ENCODE measurements at regions not wholly inside any gene's neighbourhood (a gene's known extent, or its start where the extent isn't known, plus 50 kb on each side); places are given as distances from the start of the nearest gene placed in this dataset.
"Not testable (repeated sequence)": the region's sequence is repeated elsewhere in the genome, so short reads cannot be mapped to it uniquely, and the experiment has no call there.

GRCh38 chrX:77264490-77264889 lies 182.7 kb upstream of the FGF16 start:
- TF ChIP-seq CTCF (IDR thresholded peaks at IDR 0.05; ENCODE audit: unreplicated experiment), result no peak
- H3K27me3 Mint-ChIP-seq (ENCODE audit: low read depth), result no peaks in the 10 kb centered on the region
- H3K4me3 Mint-ChIP-seq, result no peak overlapping the region
- H3K9me3 Mint-ChIP-seq, result peaks cover 71% of the 10 kb centered on the region
- no peaks in the 10 kb centered on the region for H3K4me1 Mint-ChIP-seq
- H3K27ac Mint-ChIP-seq, result no peak overlapping the region
- no peak for DNase-seq (ENCODE audit: low spot score in 2 of 2, unreplicated experiment in 2 of 2)
- H3K36me3 Mint-ChIP-seq, result no peaks in the 10 kb centered on the region

DNA sequence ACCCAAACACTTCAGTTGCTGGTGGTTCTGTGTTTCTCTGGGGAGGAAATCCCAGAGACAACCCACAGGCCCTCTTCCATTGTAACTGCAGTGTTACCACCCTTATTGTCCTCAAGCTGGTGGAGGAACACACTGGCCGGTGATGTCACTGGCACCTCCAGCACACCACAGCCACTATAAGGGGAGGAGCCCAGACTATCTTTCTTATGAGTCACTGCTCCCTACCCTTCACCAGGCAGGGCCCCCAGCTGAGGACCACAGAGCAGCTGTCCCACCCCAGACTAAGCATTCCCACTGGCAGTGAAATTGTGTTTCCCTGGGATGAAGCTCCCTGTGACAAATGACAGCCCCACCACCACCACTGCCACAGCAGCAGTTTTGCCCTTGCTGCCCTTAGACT lies 171.8 kb upstream of the FGF16 start:
- Mint-ChIP-seq H3K9me3 (peaks cover 61% of the 10 kb centered on the region), H3K4me1 (no peaks in the 10 kb centered on the region), H3K36me3 (no peaks in the 10 kb centered on the region), H3K27ac (no peak overlapping the region), H3K27me3 (ENCODE audit: low read depth) (no peaks in the 10 kb centered on the region), H3K4me3 (no peak overlapping the region)
- no peak for DNase-seq (ENCODE audit: low spot score in 2 of 2, unreplicated experiment in 2 of 2)
- TF ChIP-seq CTCF (IDR thresholded peaks at IDR 0.05; ENCODE audit: unreplicated experiment), result no peak

DNA sequence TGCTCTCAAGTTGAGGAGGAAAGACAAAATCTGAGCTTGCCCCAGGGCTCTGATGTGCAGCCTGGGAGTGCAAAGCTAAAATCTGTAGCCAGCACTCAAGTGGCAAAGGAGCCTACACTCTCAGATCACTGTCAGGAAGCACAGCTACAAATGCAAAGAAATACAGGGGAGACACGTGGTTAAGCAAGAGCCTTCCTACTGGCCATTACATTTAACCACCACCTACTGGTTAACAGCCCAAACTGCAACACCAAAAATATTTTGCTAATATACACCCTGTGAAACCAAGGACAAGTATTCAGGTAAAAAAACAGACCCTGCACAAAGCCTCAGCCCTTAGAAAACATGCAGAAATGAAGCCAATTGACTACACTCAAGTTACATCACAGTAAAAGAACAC lies 170.4 kb upstream of the FGF16 start:
- no peaks in the 10 kb centered on the region for H3K36me3 Mint-ChIP-seq
- no peaks in the 10 kb centered on the region for H3K27me3 Mint-ChIP-seq (ENCODE audit: low read depth)
- H3K9me3 Mint-ChIP-seq, result peaks cover 61% of the 10 kb centered on the region
- peak; percentile 33 for TF ChIP-seq CTCF (IDR thresholded peaks at IDR 0.05; ENCODE audit: unreplicated experiment)
- no peak overlapping the region for H3K27ac Mint-ChIP-seq
- H3K4me3 Mint-ChIP-seq, result no peak overlapping the region
- H3K4me1 Mint-ChIP-seq, result no peaks in the 10 kb centered on the region
- DNase-seq (ENCODE audit: low spot score in 2 of 2, unreplicated experiment in 2 of 2), result no peak

DNA sequence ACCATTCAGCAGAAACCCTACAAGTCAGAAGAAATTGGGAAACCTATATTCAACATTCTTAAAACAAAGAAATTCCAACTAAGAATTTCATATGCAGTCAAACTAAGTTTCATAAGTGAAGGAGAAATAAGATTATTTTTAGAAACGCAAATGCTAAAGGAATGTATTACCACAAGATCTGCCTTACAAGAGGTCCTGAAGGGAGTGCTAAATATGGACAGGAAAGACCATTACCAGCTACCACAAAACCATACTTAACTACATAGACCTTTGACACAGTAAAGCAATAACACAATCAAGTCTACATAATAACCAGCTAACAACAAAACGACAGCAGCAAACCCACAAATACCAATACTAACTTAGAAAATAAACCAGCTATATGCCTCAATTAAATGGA lies 169.3 kb upstream of the FGF16 start:
- peaks cover 57% of the 10 kb centered on the region for H3K9me3 Mint-ChIP-seq
- H3K4me1 Mint-ChIP-seq, result no peaks in the 10 kb centered on the region
- no peak for DNase-seq (ENCODE audit: low spot score in 2 of 2, unreplicated experiment in 2 of 2)
- TF ChIP-seq CTCF (IDR thresholded peaks at IDR 0.05; ENCODE audit: unreplicated experiment), result no peak
- no peak overlapping the region for H3K27ac Mint-ChIP-seq
- no peaks in the 10 kb centered on the region for H3K36me3 Mint-ChIP-seq
- no peak overlapping the region for H3K4me3 Mint-ChIP-seq
- H3K27me3 Mint-ChIP-seq (ENCODE audit: low read depth), result no peaks in the 10 kb centered on the region

DNA sequence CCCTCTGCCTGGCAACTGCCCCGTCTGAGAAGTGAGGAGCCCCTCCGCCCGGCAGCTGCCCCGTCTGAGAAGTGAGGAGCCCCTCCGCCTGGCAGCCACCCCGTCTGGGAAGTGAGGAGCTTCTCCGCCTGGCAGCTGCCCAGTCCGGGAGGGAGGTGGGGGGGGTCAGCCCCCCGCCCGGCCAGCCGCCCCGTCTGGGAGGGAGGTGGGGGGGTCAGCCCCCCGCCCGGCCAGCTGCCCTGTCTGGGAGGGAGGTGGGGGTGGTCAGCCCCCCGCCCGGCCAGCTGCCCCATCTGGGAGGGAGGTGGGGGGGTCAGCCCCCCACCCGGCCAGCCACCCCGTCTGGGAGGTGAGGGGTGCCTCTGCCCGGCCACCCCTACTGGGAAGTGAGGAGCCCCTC lies 167.8 kb upstream of the FGF16 start:
- peaks cover 62% of the 10 kb centered on the region for H3K9me3 Mint-ChIP-seq
- DNase-seq (ENCODE audit: low spot score in 2 of 2, unreplicated experiment in 2 of 2); H3K27ac Mint-ChIP-seq: not testable (repeated sequence)

GRCh38 chrX:77293331-77293995 lies 153.7 kb upstream of the FGF16 start:
- no peaks in the 10 kb centered on the region for H3K4me1 Mint-ChIP-seq
- H3K27ac Mint-ChIP-seq, result no peak overlapping the region
- DNase-seq (ENCODE audit: low spot score in 2 of 2, unreplicated experiment in 2 of 2), result no peak
- TF ChIP-seq CTCF (IDR thresholded peaks at IDR 0.05; ENCODE audit: unreplicated experiment), result no peak
- H3K27me3 Mint-ChIP-seq (ENCODE audit: low read depth), result no peaks in the 10 kb centered on the region
- no peak overlapping the region for H3K4me3 Mint-ChIP-seq
- peaks cover 39% of the 10 kb centered on the region for H3K9me3 Mint-ChIP-seq
- H3K36me3 Mint-ChIP-seq, result no peaks in the 10 kb centered on the region

More for the DNA sequence above, 167.8 kb upstream of the FGF16 start:
- H3K27me3 Mint-ChIP-seq (ENCODE audit: low read depth); H3K36me3 Mint-ChIP-seq; H3K4me1 Mint-ChIP-seq; H3K4me3 Mint-ChIP-seq: not testable (repeated sequence)

All from mesothelial cell of epicardium (in vitro differentiated cells).